ENCODE measurements at regions not wholly inside any gene's neighbourhood (a gene's known extent, or its start where the extent isn't known, plus 50 kb on each side); places are given as distances from the start of the nearest gene placed in this dataset.

DNA sequence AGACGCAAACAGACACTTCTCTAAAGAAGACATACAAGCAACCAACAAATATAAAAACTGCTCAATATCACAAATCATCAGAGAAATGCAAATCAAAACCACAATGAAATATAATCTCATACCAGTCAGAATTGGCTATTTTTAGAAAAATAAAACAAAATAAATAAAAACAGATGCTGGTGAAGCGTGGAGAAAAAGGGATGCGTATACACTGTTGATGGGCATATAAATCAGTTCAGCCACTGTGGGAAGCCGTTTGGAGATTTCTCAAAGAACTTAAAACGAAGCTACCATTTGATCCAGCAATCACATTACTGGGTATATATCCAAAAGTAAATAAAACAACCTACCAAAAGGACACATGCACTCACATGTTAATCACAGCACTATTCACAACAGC lies 206.2 kb downstream of the HNMT start:
- Histone ChIP-seq H3K27ac (no peak overlapping the region), H3K4me1 (no peaks in the 10 kb centered on the region), H3K9me3 (peaks cover 0 to 4% (median 4%) of the 10 kb centered on the region in 4 donors), H3K4me3 (no peak overlapping the region), H3K36me3 (no peaks in the 10 kb centered on the region), H3K27me3 (no peaks in the 10 kb centered on the region)
- intact Hi-C loops (cut with DNase I): no loop called here
- TF ChIP-seq CTCF (IDR thresholded peaks at IDR 0.05) (no peak), EP300 (IDR thresholded peaks at IDR 0.05) (no peak), POLR2A (IDR thresholded peaks at IDR 0.05) (no peak), POLR2AphosphoS5 (IDR thresholded peaks at IDR 0.05) (no peak)
- WGBS, 2 donors: 69 to 70% methylated on average over 5 of the region's 5 CpGs
- no peak for DNase-seq

DNA sequence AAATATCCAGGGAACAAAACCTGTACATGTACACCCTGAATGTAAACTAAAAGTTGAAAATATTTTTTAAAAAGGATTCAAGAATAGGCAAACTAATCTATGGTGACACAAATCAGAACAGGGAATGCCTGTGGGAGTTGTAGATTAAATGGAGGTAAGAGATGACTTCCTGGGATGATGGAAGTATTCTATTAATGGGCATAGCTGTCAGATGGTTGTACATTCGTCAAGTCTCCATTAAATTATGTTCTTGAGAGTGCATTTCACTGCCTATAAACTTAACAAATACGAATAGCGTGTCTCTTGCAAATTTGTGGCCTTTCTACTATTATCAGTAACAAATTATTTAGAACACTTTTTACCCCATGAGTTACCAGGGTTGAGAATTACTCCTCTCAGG lies 207.0 kb downstream of the HNMT start:
- no peak for DNase-seq
- H3K4me1 ChIP-seq: no peaks in the 10 kb centered on the region
- H3K4me3 ChIP-seq: no peak overlapping the region
- H3K27me3 ChIP-seq: no peaks in the 10 kb centered on the region
- no peak for TF ChIP-seq POLR2AphosphoS5 (IDR thresholded peaks at IDR 0.05)
- TF ChIP-seq CTCF (IDR thresholded peaks at IDR 0.05): no peak
- TF ChIP-seq POLR2A (IDR thresholded peaks at IDR 0.05): no peak
- no peak for TF ChIP-seq EP300 (IDR thresholded peaks at IDR 0.05)
- no peak overlapping the region for H3K27ac ChIP-seq
- intact Hi-C loops (cut with DNase I): no loop called here
- no peaks in the 10 kb centered on the region for H3K36me3 ChIP-seq
- WGBS, 2 donors: 45 to 60% methylated on average over 3 of the region's 3 CpGs
- peaks cover 0 to 3% (median under 1%) of the 10 kb centered on the region in 4 donors for H3K9me3 ChIP-seq

DNA sequence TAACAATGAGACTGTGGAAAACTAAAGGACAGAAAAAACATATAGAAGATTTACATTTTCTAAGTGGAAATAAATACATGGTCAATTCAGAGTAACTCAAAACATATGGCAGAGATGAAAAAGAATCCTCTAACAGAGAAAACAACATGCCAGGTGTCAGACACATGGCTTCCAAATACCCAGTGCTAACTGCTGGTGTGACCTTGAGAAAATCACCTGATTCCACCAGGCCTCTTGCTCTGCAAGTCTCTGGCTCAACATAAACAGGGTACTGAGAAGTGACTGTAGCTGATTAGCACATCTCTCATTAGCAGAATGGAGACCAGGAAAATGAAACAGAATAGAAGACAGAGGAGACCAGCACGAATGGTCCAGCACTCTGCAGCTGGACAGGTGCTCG lies 210.8 kb downstream of the HNMT start:
- Histone ChIP-seq H3K27ac (no peak overlapping the region), H3K9me3 (no peaks in the 10 kb centered on the region), H3K36me3 (no peaks in the 10 kb centered on the region), H3K27me3 (no peaks in the 10 kb centered on the region), H3K4me1 (peaks cover 0 to 4% (median 0%) of the 10 kb centered on the region in 4 donors), H3K4me3 (no peak overlapping the region)
- WGBS, 2 donors: 86 to 89% methylated on average over 2 of the region's 2 CpGs
- intact Hi-C loops (cut with DNase I): no loop called here
- no peak for DNase-seq
- no peak for TF ChIP-seq POLR2A (IDR thresholded peaks at IDR 0.05)
- no peak for TF ChIP-seq EP300 (IDR thresholded peaks at IDR 0.05)
- TF ChIP-seq POLR2AphosphoS5 (IDR thresholded peaks at IDR 0.05): no peak
- no peak for TF ChIP-seq CTCF (IDR thresholded peaks at IDR 0.05)

DNA sequence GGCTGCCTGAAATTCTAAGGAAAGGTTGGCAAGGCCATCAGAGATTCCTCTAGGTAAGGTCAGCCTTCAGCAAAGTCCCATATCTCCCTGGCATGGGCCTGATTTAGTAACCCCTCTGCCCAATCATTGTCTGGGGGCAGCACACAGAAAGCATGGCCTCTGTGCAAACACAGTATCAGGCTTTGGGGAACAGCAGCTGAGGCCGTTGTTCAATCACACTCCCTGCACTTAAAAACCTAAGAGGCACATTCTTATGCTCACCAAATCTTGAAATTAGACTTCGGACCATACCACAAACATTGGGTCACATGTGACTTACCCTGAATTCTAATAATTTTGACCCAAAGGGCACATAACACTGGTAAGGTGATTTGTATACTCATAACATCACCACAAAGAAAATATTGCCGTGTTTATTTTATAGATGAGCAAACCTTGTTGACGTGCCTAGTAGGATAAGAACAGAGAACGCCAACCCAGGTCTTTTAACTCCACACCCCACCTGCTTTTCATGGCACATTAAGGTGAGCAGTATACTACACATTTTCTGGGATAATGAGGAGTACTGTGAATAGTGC lies 212.7 kb downstream of the HNMT start:
- no peak for DNase-seq
- H3K4me3 ChIP-seq: no peak overlapping the region
- TF ChIP-seq POLR2AphosphoS5 (IDR thresholded peaks at IDR 0.05) (no peak), POLR2A (IDR thresholded peaks at IDR 0.05) (no peak), EP300 (IDR thresholded peaks at IDR 0.05) (no peak), CTCF (IDR thresholded peaks at IDR 0.05) (no peak)
- H3K27me3 ChIP-seq: no peaks in the 10 kb centered on the region
- intact Hi-C loops (cut with DNase I): no loop called here
- no peaks in the 10 kb centered on the region for H3K36me3 ChIP-seq
- H3K4me1 ChIP-seq: peaks cover 0 to 4% (median 0%) of the 10 kb centered on the region in 4 donors
- WGBS, 2 donors: 83 to 85% methylated on average over 5 of the region's 5 CpGs
- no peaks in the 10 kb centered on the region for H3K9me3 ChIP-seq
- H3K27ac ChIP-seq: no peak overlapping the region

DNA sequence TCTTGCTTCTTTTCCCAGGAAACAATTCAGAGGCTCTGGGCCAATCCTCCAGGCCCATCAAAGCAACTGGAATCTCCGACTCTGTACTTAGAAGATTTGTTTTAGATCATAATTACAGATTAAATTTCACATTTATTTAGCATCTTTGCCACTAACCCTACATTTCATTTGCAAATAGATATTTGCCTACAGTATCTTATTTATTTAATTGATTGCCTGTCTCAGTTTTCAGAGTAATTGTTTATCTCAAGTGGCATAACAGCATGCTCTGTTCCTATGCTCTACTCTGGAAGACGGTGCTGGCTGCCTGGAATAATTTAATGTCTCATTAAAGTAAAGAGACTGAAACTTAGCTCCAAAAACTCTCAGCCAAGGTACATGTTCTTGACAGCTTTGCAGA lies 213.4 kb downstream of the HNMT start:
- Histone ChIP-seq H3K36me3 (no peaks in the 10 kb centered on the region), H3K4me1 (peaks cover 0 to 4% (median 0%) of the 10 kb centered on the region in 4 donors), H3K27ac (no peak overlapping the region), H3K9me3 (no peaks in the 10 kb centered on the region), H3K27me3 (no peaks in the 10 kb centered on the region), H3K4me3 (no peak overlapping the region)
- TF ChIP-seq POLR2AphosphoS5 (IDR thresholded peaks at IDR 0.05) (no peak), EP300 (IDR thresholded peaks at IDR 0.05) (no peak), CTCF (IDR thresholded peaks at IDR 0.05) (no peak), POLR2A (IDR thresholded peaks at IDR 0.05) (no peak)
- intact Hi-C loops (cut with DNase I): no loop called here
- WGBS, 2 donors: 79 to 91% methylated on average over 2 of the region's 2 CpGs
- no peak for DNase-seq
